ENCODE measurements at regions not wholly inside any gene's neighbourhood (a gene's known extent, or its start where the extent isn't known, plus 50 kb on each side); places are given as distances from the start of the nearest gene placed in this dataset.

DNA sequence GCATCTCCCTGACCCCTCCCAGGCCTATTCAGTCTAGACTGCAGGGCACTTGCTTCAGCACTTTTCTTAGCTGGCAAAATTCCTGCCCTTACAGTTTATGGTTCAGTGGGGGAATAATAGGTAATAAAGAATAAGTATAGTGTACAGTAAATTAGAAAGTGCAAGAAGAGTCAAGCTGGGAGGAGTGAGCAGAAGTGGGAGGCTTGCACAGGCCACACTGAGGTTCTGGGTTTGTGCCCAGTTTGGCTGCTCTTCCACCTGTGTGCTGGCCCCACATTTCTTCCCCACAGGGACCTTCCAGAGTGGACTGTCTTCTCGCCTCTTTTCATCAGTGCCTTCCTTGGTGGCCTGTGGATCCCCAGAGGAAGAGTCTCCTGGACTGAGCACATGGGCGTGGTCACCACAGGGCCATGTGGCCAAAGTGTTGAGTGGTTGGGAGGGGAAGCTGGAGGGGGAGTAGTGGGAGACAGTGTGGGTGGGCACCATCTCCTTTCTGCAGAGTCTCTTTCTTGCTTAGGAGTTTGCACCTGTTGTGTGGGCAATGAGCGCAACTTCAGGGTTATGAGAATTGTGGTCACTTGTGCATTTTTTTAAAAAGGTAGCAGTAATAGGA, 128.6 kb upstream of the ZSWIM2 start:
- Histone ChIP-seq H3K79me2 (ENCODE audit: insufficient read depth, low read length) (no peaks in the 10 kb centered on the region), H3K27me3 (ENCODE audit: insufficient read depth, low read length) (no peaks in the 10 kb centered on the region), H4K20me1 (ENCODE audit: insufficient read depth, low read length) (no peaks in the 10 kb centered on the region), H3K36me3 (ENCODE audit: insufficient read depth, low read length) (no peaks in the 10 kb centered on the region), H3F3A (ENCODE audit: insufficient read depth, low read length) (no peaks in the 10 kb centered on the region), H2AFZ (ENCODE audit: low read length) (no peak overlapping the region), H3K4me3 (ENCODE audit: low read depth, low read length, poor library complexity, severe bottlenecking) (no peak overlapping the region), H3K9me2 (ENCODE audit: low read depth, low read length) (no peaks in the 10 kb centered on the region), H3K27ac (ENCODE audit: low read depth, low read length, poor library complexity, severe bottlenecking) (no peak overlapping the region), H3K9ac (ENCODE audit: low read length) (no peak overlapping the region), H3K4me2 (ENCODE audit: low read length) (no peak overlapping the region), H3K9me3 (ENCODE audit: low read length) (no peaks in the 10 kb centered on the region), H3K4me1 (ENCODE audit: insufficient read depth, low read length, severe bottlenecking) (no peaks in the 10 kb centered on the region)
- TF ChIP-seq EZH2 (IDR thresholded peaks at IDR 0.05; ENCODE audit: borderline replicate concordance, low read length), result no peak
- TF ChIP-seq, protein P1, sequence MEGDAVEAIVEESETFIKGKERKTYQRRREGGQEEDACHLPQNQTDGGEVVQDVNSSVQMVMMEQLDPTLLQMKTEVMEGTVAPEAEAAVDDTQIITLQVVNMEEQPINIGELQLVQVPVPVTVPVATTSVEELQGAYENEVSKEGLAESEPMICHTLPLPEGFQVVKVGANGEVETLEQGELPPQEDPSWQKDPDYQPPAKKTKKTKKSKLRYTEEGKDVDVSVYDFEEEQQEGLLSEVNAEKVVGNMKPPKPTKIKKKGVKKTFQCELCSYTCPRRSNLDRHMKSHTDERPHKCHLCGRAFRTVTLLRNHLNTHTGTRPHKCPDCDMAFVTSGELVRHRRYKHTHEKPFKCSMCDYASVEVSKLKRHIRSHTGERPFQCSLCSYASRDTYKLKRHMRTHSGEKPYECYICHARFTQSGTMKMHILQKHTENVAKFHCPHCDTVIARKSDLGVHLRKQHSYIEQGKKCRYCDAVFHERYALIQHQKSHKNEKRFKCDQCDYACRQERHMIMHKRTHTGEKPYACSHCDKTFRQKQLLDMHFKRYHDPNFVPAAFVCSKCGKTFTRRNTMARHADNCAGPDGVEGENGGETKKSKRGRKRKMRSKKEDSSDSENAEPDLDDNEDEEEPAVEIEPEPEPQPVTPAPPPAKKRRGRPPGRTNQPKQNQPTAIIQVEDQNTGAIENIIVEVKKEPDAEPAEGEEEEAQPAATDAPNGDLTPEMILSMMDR (IDR thresholded peaks at IDR 0.05; ENCODE audit: low read length), result no peak

DNA sequence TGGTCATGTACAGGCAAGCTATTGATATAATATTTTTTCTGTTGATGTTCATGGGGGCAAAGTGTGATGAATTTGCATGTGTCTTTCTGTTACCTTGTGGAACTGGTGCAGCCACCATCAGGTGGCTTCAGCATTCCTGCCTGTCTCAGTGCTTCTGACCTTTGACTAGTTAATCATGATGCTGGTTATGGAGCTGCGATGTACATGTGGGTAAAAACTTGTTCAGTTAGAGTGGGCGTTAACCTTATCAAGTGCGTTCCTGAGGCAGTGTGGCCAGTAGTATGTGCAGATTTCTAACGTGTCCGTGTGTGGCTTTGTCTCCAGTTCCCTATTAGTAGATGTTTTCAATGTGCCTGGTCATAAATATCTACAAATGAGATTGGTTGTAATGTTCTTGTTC, 127.4 kb upstream of the ZSWIM2 start:
- Histone ChIP-seq H3F3A (ENCODE audit: insufficient read depth, low read length) (no peaks in the 10 kb centered on the region), H4K20me1 (ENCODE audit: insufficient read depth, low read length) (no peaks in the 10 kb centered on the region), H3K36me3 (ENCODE audit: insufficient read depth, low read length) (no peaks in the 10 kb centered on the region), H3K9me2 (ENCODE audit: low read depth, low read length) (no peaks in the 10 kb centered on the region), H3K27me3 (ENCODE audit: insufficient read depth, low read length) (no peaks in the 10 kb centered on the region), H3K4me2 (ENCODE audit: low read length) (no peak overlapping the region), H2AFZ (ENCODE audit: low read length) (no peak overlapping the region), H3K27ac (ENCODE audit: low read depth, low read length, poor library complexity, severe bottlenecking) (no peak overlapping the region), H3K4me1 (ENCODE audit: insufficient read depth, low read length, severe bottlenecking) (no peaks in the 10 kb centered on the region), H3K79me2 (ENCODE audit: insufficient read depth, low read length) (no peaks in the 10 kb centered on the region), H3K9me3 (ENCODE audit: low read length) (no peaks in the 10 kb centered on the region), H3K9ac (ENCODE audit: low read length) (no peak overlapping the region), H3K4me3 (ENCODE audit: low read depth, low read length, poor library complexity, severe bottlenecking) (no peak overlapping the region)
- TF ChIP-seq, protein P1 (IDR thresholded peaks at IDR 0.05; ENCODE audit: low read length), result no peak
- TF ChIP-seq EZH2 (IDR thresholded peaks at IDR 0.05; ENCODE audit: borderline replicate concordance, low read length), result no peak

DNA sequence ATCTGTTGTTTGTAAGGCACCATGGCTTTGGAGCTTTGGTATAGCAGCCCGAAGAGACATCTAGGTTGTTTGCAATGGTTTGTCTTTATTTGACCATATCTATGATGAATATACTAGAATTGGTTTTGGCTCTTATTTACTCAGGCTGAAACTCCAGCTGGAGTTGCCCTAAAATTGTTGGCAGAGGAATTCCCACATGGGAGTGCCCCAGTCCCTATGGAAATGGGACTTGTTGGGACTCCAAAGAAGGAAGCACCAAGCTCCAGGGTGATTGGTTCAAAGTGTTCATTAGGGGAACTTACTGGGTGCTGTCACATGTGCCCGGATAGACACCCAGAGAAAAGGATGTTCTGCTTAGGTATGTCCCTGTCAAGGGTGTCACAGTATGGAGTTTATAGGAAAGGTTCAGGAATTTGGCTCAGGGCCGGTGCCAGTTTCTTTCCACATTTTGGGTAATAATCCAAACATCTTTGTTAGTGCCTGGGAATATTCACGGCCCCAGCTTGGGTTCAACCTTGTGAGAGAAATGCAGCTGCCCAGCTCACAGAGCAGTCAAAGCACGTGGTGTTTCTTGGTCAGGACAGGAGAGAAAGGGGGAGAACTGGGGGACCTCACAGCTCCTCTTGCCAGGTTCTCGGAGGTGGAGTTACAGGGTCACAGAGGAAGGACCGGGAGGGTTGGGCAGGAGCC, 123.5 kb upstream of the ZSWIM2 start:
- H3K9me2 ChIP-seq (ENCODE audit: low read depth, low read length), result no peaks in the 10 kb centered on the region
- H3K4me1 ChIP-seq (ENCODE audit: insufficient read depth, low read length, severe bottlenecking), result no peaks in the 10 kb centered on the region
- no peak overlapping the region for H3K4me3 ChIP-seq (ENCODE audit: low read depth, low read length, poor library complexity, severe bottlenecking)

More for the DNA sequence above, 123.5 kb upstream of the ZSWIM2 start:
- H3F3A ChIP-seq (ENCODE audit: insufficient read depth, low read length), result no peaks in the 10 kb centered on the region
- no peak for TF ChIP-seq EZH2 (IDR thresholded peaks at IDR 0.05; ENCODE audit: borderline replicate concordance, low read length)
- TF ChIP-seq, protein P1 (IDR thresholded peaks at IDR 0.05; ENCODE audit: low read length), result no peak
- H3K36me3 ChIP-seq (ENCODE audit: insufficient read depth, low read length), result no peaks in the 10 kb centered on the region
- H3K9ac ChIP-seq (ENCODE audit: low read length), result no peak overlapping the region
- H4K20me1 ChIP-seq (ENCODE audit: insufficient read depth, low read length), result no peaks in the 10 kb centered on the region
- no peaks in the 10 kb centered on the region for H3K27me3 ChIP-seq (ENCODE audit: insufficient read depth, low read length)
- H2AFZ ChIP-seq (ENCODE audit: low read length), result no peak overlapping the region
- H3K27ac ChIP-seq (ENCODE audit: low read depth, low read length, poor library complexity, severe bottlenecking), result no peak overlapping the region
- no peak overlapping the region for H3K4me2 ChIP-seq (ENCODE audit: low read length)
- H3K9me3 ChIP-seq (ENCODE audit: low read length), result no peaks in the 10 kb centered on the region
- H3K79me2 ChIP-seq (ENCODE audit: insufficient read depth, low read length), result no peaks in the 10 kb centered on the region
